PC-9 (cell line): ENCODE measurements at regions not wholly inside any gene's neighbourhood (a gene's known extent, or its start where the extent isn't known, plus 50 kb on each side); places are given as distances from the start of the nearest gene placed in this dataset.

Source experiments
- EZH2 ChIP-seq: fragments of 200-600 bp; sonication (generic); IDR thresholded peaks from 2 replicates; pipeline ENCODE4 v1.8.0; 2017; ENCODE audit warnings: antibody characterized with exemption, low read depth
- TF ChIP-seq, protein P1 (sequence below): fragments of 200-600 bp; sonication (generic); conservative IDR thresholded peaks from 2 replicates; pipeline ENCODE4 v1.6.1; 2017; ENCODE audit warnings: mixed run types, antibody characterized with exemption, mild to moderate bottlenecking, moderate library complexity

DNA sequence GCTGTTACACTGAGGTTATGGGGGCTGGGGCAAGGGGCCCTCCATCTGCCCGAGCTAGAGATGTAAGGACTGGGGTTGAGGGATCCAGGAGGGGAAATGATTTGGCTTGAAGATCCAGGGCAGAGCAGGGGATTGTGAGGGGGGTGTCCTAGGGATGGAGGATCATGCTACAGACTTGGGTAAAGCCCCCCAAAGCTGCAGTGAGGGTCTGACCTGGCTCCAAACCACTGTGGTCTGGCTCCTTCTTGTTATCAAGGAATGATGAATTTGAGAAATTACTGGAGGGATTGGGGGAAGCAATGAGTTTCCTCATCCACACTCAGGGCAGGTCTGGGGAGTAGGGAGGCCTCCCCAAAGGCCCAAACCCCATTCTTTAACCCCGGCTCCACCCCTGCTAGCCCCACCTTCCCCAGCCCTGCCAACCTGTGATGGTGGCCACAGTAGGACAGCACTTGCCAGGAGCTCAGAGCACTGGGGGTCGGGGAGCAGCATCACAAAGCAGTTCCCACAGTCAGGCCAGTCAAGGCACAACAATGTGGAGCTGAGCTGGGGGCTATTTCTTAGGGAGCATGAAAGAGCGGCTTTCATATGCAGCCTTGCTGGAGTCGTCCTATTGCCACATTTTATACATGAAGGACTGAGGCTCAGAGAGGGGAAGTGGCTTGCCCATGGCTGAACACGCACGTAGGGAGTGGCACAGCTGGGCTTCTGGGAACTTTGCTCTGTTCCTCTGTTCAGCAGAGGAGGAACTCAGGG, 165.5 kb downstream of the EFNB1 start:
- TF ChIP-seq, protein P1, sequence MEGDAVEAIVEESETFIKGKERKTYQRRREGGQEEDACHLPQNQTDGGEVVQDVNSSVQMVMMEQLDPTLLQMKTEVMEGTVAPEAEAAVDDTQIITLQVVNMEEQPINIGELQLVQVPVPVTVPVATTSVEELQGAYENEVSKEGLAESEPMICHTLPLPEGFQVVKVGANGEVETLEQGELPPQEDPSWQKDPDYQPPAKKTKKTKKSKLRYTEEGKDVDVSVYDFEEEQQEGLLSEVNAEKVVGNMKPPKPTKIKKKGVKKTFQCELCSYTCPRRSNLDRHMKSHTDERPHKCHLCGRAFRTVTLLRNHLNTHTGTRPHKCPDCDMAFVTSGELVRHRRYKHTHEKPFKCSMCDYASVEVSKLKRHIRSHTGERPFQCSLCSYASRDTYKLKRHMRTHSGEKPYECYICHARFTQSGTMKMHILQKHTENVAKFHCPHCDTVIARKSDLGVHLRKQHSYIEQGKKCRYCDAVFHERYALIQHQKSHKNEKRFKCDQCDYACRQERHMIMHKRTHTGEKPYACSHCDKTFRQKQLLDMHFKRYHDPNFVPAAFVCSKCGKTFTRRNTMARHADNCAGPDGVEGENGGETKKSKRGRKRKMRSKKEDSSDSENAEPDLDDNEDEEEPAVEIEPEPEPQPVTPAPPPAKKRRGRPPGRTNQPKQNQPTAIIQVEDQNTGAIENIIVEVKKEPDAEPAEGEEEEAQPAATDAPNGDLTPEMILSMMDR, result no peak
- TF ChIP-seq EZH2, result no peak
